Activated CD4-positive, CD25-positive, alpha-beta regulatory T cell (primary cell): ENCODE measurements at regions not wholly inside any gene's neighbourhood (a gene's known extent, or its start where the extent isn't known, plus 50 kb on each side); places are given as distances from the start of the nearest gene placed in this dataset.
"Not testable (repeated sequence)": the region's sequence is repeated elsewhere in the genome, so short reads cannot be mapped to it uniquely, and the experiment has no call there.

ENCODE experiments used
- DNase-seq, 4 experiments: peaks; one replicate each; lab custom pipeline; 2025; lab: John Stamatoyannopoulos, UW

DNA sequence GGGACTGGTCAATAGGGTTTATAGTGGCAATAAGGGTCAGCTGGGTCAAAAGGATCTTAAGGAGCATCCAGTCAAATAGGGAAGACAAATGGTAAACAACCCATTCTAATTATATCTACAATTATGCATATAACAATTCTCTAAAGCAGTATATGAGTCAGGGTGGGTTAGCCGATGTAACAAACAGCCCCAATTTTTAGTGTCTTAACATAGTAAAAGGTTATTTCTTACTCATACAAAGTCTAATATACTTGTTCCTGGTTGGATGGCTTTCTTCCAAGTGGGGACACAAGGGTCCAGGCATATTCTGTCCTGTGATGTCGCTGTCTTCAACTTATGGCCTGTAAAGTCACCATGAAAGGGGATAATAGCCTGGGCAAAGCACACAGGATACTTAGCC is 97.9 kb upstream of the GALNT15 start:
- no peak for DNase-seq

DNA sequence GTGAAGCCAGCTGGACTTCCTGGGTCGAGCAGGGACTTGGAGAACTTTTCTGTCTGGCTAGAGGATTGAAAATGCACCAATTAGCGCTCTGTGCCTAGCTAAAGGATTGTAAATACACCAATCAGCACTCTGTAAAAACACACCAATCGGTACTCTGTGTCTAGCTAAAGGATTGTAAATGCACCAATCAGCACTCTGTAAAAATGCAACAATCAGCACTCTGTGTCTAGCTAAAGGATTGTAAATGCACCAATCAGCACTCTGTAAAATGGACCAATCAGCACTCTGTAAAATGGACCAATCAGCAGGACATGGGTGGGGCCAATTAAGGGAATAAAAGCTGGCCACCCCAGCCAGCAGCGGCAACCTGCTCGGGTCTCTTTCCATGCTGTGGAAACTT is 97.3 kb upstream of the GALNT15 start:
- not testable (repeated sequence) for DNase-seq

DNA sequence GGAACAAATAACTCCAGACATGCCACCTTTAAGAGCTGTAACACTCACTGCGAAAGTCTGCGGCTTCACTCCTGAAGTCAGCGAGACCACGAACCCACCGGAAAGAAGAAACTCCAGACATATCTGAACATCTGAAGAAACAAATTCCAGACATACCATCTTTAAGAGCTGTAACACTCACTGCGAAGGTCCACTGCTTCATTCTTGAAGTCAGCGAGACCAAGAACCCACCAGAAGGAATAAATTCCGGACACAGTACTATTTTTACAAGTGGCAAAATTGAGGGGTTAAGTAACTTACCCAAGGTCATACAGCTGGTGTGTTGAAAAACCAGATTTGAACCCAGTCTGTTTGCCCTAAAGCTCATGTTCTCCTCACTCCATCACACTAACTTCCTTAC is 96.8 kb upstream of the GALNT15 start:
- DNase-seq, result not testable (repeated sequence)

DNA sequence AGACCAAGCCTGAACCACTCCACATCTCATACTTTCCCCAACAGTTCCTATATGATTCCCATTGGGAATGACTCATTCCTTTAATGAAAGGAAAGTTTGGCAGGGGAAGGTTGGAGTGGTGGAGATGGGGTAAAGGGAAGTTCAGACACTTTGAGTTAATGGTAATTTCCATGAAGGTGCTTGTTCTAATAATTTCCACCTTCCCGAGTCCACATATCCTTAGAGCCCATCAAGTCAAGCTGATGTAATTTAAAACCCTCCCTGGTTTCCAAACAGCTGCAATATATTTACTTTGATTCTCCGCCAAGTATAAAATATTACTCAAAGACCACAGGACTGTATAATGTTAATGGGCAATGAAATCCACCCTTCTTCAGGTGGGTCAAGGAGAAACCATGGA is 95.0 kb upstream of the GALNT15 start:
- no peak for DNase-seq

DNA sequence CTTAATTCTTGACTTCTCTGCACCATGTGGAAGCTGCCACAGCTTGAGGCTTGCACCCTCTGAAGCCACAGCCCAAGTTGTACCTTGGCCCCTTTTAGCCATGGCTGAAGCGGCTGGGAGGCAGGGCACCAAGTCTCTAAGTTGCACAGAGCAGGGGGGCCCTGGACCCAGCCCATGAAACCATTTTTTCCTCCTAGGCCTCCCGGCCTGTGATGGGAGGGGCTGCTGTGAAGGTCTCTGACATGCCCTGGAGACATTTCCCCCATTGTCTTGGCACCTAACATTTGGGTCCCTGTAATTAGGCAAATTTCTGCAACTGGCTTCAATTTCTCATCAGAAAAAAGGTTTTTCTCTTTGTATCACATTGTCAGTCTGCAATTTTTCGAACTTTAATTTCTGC is 92.8 kb upstream of the GALNT15 start:
- no peak for DNase-seq

DNA sequence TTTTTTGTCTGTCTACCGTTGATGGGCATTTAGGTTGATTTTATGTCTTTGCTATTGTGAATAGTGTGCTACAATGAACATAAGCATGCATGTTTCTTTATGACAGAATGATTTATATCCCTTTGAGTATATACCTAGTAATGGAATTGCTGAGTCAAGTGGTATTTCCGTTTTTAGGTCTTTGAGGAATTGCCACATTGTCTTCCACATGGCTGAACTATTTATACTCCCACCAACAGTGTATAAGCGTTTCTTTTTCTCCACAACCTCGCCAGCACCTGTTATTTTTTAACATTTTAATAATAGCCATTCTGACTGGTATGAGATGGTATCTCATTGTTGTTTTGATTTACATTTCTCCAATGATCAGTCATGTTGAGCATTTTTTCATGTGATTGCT is 89.6 kb upstream of the GALNT15 start:
- DNase-seq, result no peak

DNA sequence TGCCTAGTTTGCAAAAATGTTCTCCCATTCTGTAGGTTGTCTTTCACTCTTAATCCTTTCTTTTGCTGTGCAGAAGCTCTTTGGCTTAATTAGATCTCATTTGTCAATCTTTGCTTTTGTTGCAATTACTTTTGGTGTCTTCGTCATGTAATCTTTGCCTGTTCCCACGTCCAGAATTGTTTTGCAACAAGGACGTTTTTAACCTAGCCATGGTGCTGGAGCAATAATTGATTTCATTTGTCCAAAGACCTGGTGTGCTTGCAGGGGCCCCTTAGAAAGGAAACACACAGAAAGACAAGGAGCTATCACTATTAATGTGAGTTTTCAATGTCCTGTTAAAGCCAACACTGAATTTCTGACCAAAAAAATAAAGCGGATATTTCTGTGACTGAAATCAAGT is 89.1 kb upstream of the GALNT15 start:
- no peak for DNase-seq

DNA sequence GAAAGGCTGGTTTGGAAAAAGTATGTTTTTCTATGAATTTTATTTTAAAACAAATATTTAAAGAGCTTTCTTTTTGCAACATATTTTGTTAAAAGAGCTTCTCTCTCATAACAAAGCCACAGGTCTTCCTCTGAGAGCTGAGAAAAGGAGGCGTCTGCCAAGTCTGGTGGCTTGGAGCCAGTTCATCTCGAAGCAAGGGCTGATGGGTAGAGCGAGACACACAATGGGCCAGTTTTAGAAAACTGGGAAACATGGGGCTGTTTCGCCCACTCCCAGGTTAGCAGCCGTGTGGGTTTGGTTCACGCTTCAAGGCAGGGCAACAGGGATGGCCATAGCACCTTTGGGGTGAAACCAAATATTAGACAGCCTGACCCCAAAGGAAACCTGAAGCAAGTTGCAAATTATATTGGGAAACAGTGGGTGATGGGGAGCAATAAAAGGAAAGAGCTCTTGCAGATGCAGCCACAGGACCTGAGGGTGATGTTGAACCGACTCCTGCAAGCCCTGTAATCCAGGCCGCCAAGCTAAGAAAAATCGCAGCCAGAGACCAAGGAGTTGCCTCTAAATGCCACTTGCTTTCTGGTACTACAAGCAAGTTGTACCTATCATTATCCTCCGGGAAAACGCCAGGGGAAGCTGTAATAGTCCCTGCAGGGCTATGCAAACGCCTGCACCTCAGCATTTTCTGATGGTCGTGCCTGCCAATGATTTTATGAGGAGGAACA is 88.4 kb upstream of the GALNT15 start:
- DNase-seq, result no peak

DNA sequence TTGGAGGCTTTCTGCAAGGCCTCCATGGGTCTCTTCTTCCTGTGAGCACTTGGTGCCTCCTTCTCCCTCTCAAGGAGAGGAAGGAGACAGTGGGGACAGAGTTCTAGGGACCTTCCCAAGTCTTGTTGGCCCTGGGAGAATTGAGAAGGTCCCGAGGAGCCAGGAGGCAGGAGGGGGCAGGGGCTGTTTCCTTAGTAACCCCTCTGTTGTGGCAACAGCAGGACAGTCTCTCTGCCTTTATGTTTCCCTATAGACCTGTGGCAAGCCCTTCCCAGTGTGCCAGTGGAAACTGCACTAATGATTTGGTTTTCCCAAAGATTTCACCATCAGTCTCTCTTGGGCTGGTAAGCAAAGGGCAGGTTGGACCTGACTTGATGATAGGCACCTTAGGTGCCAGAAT is 87.8 kb upstream of the GALNT15 start:
- no peak for DNase-seq

DNA sequence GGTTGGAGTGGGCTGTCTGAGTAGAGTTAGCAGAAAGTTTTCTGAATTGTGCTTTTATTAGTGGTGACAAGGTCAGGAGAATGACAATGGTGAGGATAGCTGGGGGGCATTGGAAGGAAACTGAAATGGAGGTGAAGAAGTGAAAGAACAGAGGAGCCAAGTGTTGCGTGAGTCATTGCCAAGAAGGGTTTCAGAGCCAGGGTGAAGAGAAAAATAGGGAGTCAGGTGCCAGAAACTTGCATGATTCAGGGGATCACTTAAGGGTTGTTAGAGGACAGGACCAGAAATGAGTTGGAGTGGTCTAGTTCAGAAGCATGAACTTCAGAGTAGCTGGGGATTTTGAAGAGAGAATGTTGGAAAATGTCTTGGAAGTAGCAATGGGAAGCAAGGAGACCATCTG is 86.0 kb upstream of the GALNT15 start:
- no peak for DNase-seq

DNA sequence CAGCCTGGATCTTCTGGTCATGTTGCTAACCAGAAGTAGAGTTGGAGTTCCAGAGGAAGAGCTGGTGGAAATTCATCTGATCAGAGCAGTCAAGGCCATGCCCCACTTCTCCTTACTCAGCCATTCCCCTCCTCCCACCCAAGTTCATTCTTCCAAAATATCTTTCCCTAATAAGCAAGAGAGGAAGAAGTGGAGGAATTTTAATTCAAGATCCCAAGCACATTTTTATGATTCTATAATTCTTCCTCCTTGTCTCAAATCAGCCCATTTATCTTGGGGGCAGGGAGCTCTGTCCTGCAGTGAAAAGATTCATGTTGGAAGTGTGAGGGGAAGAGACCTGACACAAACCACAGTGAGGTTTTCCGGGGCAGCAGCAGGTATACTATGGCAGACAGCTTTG is 85.0 kb upstream of the GALNT15 start:
- DNase-seq, result no peak

DNA sequence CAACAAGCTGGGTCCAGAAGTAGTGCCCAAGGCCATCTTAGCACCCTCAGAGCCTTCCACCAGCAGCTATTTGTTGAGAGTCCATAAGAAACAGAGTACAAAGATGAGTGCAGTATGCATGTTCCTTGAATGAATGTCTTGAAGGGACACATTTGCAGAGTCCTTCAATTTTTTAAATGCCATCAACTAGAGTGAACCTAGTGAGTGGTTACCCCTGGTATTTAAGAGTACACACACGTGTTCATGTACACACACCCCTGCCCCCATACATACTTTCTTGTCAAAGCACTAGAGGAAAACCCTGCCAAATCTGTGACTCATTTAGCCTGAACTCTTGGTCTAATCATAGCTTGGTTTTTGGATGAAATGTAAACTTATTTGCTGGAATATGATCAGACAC is 84.5 kb upstream of the GALNT15 start:
- no peak for DNase-seq

DNA sequence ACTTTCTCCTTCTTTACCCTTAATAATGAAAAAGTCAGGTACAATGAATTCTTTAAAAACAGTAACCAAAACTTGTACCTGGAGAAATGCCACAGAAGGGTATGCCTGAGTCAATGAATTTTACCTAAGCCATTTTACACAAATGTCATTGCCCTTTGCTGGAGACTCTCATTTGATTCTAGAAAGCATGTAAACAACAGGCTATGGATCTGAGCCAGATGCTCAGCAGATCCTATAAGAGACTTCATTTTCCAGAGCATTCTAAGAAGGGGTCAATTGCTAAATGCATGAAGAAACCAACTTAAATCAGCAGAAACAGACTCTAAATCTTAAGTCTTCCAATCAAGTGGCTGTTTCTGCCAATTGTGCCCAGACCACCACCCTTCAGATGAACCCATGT is 83.8 kb upstream of the GALNT15 start:
- no peak for DNase-seq

DNA sequence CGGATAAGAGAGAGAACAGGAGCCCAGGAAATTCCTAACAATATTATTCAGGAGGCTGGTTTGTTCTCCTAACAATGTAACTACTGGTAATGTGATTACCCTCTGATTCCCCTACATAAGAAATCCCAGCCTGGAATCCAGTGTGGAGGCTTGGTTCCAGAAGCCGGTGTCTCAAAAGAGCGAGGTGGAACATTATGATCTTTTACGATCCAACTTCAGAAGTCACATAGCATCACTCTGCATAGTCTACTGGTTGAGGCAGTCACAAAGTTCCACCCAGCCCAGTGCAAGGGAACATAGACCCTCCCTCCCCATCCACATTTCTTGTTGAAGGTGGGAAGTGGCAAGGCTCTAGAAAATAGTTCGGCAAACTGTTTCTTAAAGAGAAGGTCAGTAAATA is 81.6 kb upstream of the GALNT15 start:
- no peak for DNase-seq

DNA sequence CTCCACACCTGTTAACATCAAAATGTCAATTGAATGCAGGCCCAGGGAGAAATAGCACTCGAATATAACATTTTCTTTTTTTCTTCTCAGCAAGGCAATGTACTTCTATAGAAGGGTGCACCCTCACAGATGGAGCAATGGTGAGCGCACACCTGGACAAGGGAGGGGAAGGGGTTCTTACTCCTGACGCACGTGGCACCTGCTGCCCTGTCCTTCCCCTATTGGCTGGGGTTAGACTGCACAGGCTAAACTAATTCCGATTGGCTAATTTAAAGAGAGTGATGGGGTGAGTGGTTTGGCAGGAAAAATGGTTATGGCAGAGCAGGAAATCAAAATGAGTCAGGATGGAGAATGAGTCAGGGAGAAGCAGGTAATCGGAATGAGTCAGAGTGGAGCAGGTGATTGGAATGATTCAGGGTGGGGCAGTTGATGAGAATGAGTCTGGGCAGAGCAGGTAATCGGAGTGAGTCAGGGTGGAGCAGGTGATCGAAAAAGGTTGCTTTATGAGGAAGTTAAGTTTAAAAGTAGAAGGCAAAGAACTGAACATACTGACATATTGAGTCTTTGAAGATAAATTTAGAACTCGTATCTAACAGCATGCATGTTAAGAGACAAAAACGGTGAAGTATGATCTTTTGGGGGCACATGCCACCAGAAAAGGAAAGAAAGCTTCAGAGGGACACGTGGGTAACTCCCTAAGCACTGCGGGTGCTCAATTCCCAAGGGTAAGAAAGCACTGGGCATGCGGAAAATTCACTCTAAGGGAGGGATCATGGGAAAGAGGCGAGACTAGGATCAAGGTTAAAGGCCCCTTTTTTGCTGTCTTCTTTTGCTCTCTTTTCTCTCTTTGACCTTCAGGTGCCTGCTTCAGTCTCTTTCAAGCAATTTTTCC is 72.9 kb upstream of the GALNT15 start:
- DNase-seq, result no peak

DNA sequence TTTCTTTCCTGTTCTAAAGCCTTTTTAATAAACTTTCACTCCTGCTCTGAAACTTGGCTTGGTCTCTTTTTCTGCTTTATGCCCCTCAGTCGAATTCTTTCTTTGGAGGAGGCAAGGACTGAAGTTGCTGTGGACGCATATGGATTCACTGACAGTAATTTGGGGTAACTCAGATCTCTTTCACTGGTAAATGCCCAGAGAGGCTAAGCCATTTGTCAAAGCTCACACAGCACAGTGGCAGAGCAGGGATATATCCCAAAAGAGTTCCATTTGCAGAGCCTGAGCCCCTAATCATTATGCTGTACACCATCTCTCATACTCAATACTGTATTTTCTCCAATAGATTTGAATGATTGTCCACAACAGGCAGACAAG is 72.3 kb upstream of the GALNT15 start:
- no peak for DNase-seq

DNA sequence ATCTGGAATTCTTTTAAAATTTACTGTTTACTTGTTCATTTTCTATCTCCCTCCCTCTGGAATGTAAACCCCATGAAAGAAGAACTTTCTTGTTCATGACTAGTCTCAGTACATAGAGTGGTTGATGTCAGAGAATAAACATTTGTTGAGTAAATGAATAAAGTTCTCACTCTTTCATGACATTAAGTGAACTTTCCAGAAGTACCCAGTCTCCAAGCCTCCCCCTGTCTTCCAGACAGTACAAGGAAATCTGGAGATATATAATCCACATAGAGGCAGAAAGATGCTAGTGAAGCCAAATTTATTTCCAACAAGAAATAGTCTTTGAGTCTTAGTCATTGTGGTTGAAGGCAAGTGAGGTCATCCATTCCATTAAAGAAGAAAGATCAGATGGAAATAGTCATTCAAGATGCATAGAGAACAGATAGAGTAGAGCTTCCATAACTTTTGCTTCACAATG is 71.5 kb upstream of the GALNT15 start:
- DNase-seq, result no peak

DNA sequence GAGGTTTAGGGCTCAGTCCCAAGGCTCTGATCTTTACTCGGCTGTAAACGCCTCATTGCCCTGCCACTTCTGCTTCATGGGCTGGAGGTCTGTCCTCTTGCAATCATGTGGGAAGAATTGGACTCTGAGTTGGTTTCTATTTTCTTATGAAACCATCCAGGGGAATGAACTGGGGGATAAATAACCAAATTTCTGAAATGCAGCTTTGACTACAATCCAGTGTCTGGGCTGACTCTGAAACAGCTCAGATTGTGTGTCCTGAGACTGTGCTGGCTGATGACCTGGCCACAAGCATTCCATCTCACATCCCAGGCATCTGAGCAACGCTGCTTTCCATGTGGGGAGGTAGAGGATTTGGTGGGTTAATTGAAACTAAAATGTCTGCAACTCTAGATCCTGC is 71.0 kb upstream of the GALNT15 start:
- no peak for DNase-seq

DNA sequence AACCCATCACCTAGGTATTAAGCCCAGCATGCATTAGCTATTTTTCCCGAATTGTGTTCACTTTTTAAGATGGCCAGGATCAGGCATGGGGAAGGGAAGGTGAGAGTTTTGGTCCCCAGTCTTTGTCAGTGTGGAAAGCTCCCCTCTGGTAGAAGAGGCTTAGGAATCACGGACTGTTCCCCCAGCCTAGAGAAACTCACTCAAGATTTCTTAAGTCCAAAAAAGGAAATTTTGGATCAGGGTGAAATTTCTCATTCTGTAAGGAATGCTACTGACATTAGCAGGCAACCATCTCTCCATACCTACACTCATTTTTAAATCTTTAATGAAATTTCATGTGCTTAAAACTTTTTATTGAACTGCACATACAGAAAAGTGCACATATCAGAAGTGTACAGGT is 70.3 kb upstream of the GALNT15 start:
- DNase-seq, result no peak

DNA sequence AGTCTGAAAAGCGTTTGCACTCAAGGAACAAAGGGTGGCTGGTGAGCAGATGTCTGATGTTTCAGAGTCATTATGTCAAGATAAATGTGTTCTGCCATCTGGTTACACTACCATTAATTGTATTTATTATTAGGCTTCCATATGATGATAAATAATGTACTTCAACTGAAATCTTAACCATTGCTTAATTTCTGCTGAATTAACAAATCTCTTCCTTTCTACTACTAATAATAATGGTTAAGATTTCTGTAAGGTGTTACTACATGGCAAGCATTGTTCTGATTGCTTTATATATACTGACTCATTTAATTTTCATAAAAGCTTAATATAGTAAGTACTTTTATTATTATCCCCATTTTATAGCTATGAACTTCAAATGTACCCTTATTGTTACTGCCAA is 68.4 kb upstream of the GALNT15 start:
- no peak for DNase-seq

DNA sequence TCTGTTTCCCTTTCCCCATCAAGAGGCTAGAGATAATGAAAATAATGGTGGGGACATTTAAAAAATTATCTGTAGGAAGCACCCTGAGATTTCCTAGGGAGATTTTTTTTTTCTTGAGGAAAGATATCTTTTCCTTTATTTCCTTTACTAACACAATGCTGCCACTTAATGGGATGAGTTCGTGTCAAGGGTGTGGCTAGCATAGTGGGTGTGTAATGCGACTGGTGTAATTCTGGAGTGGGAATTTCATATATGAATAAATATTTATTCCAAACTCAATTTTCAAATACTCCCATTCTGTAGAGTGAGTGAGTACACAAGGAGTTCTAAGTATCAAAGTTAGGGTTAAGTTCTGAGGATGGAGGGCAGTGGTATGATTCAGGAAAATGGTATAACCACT is 66.1 kb upstream of the GALNT15 start:
- DNase-seq, result no peak

DNA sequence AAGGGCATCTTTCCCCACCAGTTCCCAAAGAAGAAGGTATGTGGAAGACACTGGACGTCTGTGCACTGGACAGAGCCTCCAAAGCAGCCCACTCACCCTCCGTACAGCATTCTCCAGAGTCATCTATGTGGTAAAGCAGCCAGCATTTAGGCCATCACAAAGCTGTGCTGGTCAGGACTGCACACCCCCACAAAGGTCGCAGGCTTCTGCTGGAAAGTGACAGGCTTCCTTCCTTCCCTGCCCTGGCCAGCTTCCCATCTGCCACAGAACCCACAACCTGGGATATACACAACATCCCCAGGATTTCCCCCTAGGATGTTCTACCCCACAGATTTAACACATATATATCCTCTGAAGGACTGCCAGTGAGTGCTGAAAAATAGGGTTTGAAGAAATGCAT is 64.6 kb upstream of the GALNT15 start:
- DNase-seq, result no peak

DNA sequence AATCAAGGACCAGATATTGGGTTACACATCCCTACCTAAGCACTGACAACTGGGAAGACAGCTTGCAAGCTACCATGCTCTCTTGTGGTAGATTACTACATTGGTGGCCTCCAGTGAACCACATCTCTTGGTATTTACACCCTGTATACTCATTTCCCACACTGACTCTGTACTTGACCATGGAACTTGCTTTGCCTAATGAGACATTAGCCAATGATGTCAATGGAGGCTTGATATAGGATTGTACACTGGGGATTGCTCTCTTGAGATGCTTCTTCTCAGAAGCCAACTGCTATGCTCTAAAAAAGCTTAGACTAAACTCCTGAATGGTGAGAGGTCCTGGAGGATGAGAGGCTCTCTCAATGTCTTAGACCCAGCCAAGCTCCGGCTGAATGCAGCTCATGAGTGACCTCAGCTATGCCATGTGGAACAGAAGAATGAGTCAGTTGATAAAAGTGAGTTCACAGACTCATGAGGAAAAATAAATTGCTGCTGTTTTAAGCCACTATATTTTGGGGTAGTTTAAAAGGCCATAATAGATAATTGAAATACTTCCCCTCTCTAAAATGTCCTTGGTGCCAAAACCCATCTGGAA is 61.5 kb upstream of the GALNT15 start:
- DNase-seq, result no peak
